IMR-90 (cell line): ENCODE measurements at regions not wholly inside any gene's neighbourhood (a gene's known extent, or its start where the extent isn't known, plus 50 kb on each side); places are given as distances from the start of the nearest gene placed in this dataset.

ENCODE experiments used
- ATAC-seq: fragments of 200-7000 bp; cut with Tn5 transposase; 2 replicates; pipeline ENCODE4 v1.9.1; 2020; ENCODE audit warnings: low read depth, mild to moderate bottlenecking, moderate library complexity
- BruUV-seq: library from RNA; stranded (reverse); fragments of 400-500 nt; replicated peaks from 2 replicates; lab custom pipeline; 2021; lab: Mats Ljungman, UMichigan
- CTCF ChIA-PET: fragments of 300-600 bp; formaldehyde crosslinking; extraction: SDS; loops from one replicate; lab custom pipeline; 2021; ENCODE audit warnings: antibody characterized with exemption; lab: Yijun Ruan, JAX
- POLR2A ChIA-PET: fragments of 300-600 bp; sonication (Branson Sonifier 250); formaldehyde crosslinking; loops from one replicate; lab custom pipeline; 2022; ENCODE audit warnings: antibody characterized with exemption; ENCODE audit not compliant: unreplicated experiment; lab: Charles Lee
- DNase-seq: peaks from one replicate; pipeline ENCODE4 v3.0.0; 2013
- H2AFZ ChIP-seq: replicated peaks from 2 replicates; pipeline ENCODE3; 2013; ENCODE audit warnings: low read length, mild to moderate bottlenecking; ENCODE audit not compliant: poor library complexity
- H2AK5ac ChIP-seq: 2 replicates; pipeline ENCODE4 v1.6.1; 2013; ENCODE audit warnings: low read depth, low read length, inconsistent platforms
- H2AK9ac ChIP-seq: replicated peaks from 2 replicates; pipeline ENCODE3; 2013; ENCODE audit warnings: mild to moderate bottlenecking, low read depth, low read length, moderate library complexity; ENCODE audit not compliant: poor library complexity
- H2BK120ac ChIP-seq: 2 replicates; pipeline ENCODE4 v1.6.1; 2013; ENCODE audit warnings: low read depth, low read length, inconsistent platforms
- H2BK15ac ChIP-seq: 3 replicates; pipeline ENCODE4 v1.6.1; 2013; ENCODE audit warnings: low read depth, low read length, inconsistent platforms
- H2BK20ac ChIP-seq: 2 replicates; pipeline ENCODE4 v1.6.1; 2013; ENCODE audit warnings: low read depth, mild to moderate bottlenecking, inconsistent platforms, low read length, moderate library complexity
- H2BK5ac ChIP-seq: 2 replicates; pipeline ENCODE4 v1.6.1; 2013; ENCODE audit warnings: mild to moderate bottlenecking, low read depth, low read length, inconsistent platforms; ENCODE audit not compliant: poor library complexity, severe bottlenecking
- H3K14ac ChIP-seq: replicated peaks from 2 replicates; pipeline ENCODE4 v1.6.1; 2013; ENCODE audit warnings: low read depth, low read length, inconsistent platforms
- H3K18ac ChIP-seq: 2 replicates; pipeline ENCODE4 v1.6.1; 2013; ENCODE audit warnings: low read depth, low read length, control low read depth
- H3K23ac ChIP-seq: 2 replicates; pipeline ENCODE4 v1.6.1; 2013; ENCODE audit warnings: low read depth, low read length, inconsistent platforms
- H3K27ac ChIP-seq: 2 replicates; pipeline ENCODE4 v1.5.1; 2013; ENCODE audit warnings: mild to moderate bottlenecking, control low read depth, low read length; ENCODE audit not compliant: insufficient read depth
- H3K27me3 ChIP-seq: 2 replicates; pipeline ENCODE4 v1.6.1; 2013; ENCODE audit warnings: low read length; ENCODE audit not compliant: control insufficient read depth, insufficient read depth
- H3K36me3 ChIP-seq: 2 replicates; pipeline ENCODE4 v1.6.1; 2013; ENCODE audit warnings: low read length, mixed read lengths; ENCODE audit not compliant: control insufficient read depth, insufficient read depth
- H3K4ac ChIP-seq: 2 replicates; pipeline ENCODE4 v1.6.1; 2013; ENCODE audit warnings: low read depth, low read length, inconsistent platforms
- H3K4me1 ChIP-seq: 2 replicates; pipeline ENCODE4 v1.6.1; 2013; ENCODE audit warnings: low read length, mixed read lengths; ENCODE audit not compliant: control insufficient read depth, insufficient read depth
- H3K4me2 ChIP-seq: 2 replicates; pipeline ENCODE4 v1.6.1; 2013; ENCODE audit warnings: low read depth, mild to moderate bottlenecking, control low read depth, low read length, moderate library complexity
- H3K4me3 ChIP-seq: 2 replicates; pipeline ENCODE4 v1.5.1; 2013; ENCODE audit warnings: low read depth, mild to moderate bottlenecking, control low read depth, low read length, moderate library complexity; ENCODE audit not compliant: insufficient read depth
- H3K56ac ChIP-seq: 2 replicates; pipeline ENCODE4 v1.6.1; 2013; ENCODE audit warnings: low read length, inconsistent platforms; ENCODE audit not compliant: insufficient read depth; ENCODE audit errors: extremely low read depth
- H3K79me1 ChIP-seq, 2 experiments: 2 replicates each; pipeline ENCODE4 v1.6.1; 2013; ENCODE audit warnings: low read length in 2 of 2, inconsistent platforms in 1 of 2, low read depth in 1 of 2
- H3K9ac ChIP-seq: 2 replicates; pipeline ENCODE4 v1.6.1; 2013; ENCODE audit warnings: low read depth, low read length, control low read depth
- H3K9me1 ChIP-seq: 2 replicates; pipeline ENCODE4 v1.6.1; 2013; ENCODE audit warnings: low read length, inconsistent platforms; ENCODE audit not compliant: insufficient read depth
- H3K9me3 ChIP-seq: 2 replicates; pipeline ENCODE4 v1.6.1; 2013; ENCODE audit warnings: low read length; ENCODE audit not compliant: control insufficient read depth, insufficient read depth
- H4K20me1 ChIP-seq: 2 replicates; pipeline ENCODE4 v1.6.1; 2013; ENCODE audit warnings: low read length, inconsistent platforms; ENCODE audit not compliant: insufficient read depth
- H4K5ac ChIP-seq: 2 replicates; pipeline ENCODE4 v1.6.1; 2013; ENCODE audit warnings: mild to moderate bottlenecking, low read depth, low read length, control low read depth
- H4K8ac ChIP-seq, 2 experiments: 2 replicates each; pipeline ENCODE4 v1.6.1; 2013; ENCODE audit warnings: low read depth in 2 of 2, low read length in 2 of 2, control low read depth in 1 of 2, inconsistent platforms in 1 of 2
- H4K91ac ChIP-seq: 2 replicates; pipeline ENCODE4 v1.6.1; 2013; ENCODE audit warnings: low read depth, low read length, inconsistent platforms; ENCODE audit not compliant: insufficient read depth
- BHLHE40 ChIP-seq: fragments of 150-350 bp; IDR thresholded peaks from 2 replicates; pipeline ENCODE4 v1.6.1; 2016; ENCODE audit warnings: mild to moderate bottlenecking, low read depth, low read length
- CEBPB ChIP-seq: IDR thresholded peaks from 2 replicates; pipeline ENCODE4 v1.6.1; 2012; ENCODE audit warnings: low read depth, low read length, improper control_type of control experiment
- CHD1 ChIP-seq: IDR thresholded peaks from 2 replicates; pipeline ENCODE4 v1.6.1; 2012; ENCODE audit warnings: low read depth, low read length, improper control_type of control experiment
- CTCF ChIP-seq: conservative IDR thresholded peaks from 2 replicates; pipeline ENCODE4 v1.5.1; 2012; ENCODE audit warnings: mild to moderate bottlenecking, low read depth, low read length, improper control_type of control experiment
- FOS ChIP-seq: fragments of 150-350 bp; IDR thresholded peaks from 2 replicates; pipeline ENCODE4 v1.6.1; 2016; ENCODE audit warnings: low read depth, low read length
- MAFK ChIP-seq: IDR thresholded peaks from 2 replicates; pipeline ENCODE4 v1.6.1; 2012; ENCODE audit warnings: low read depth, low read length, improper control_type of control experiment
- MAZ ChIP-seq: IDR thresholded peaks from 2 replicates; pipeline ENCODE4 v1.6.1; 2012; ENCODE audit warnings: low read depth, mild to moderate bottlenecking, low read length, improper control_type of control experiment, moderate library complexity, borderline replicate concordance
- MXI1 ChIP-seq: IDR thresholded peaks from 2 replicates; pipeline ENCODE4 v1.6.1; 2012; ENCODE audit warnings: low read depth, mild to moderate bottlenecking, low read length, moderate library complexity, borderline replicate concordance
- NFE2L2 ChIP-seq: fragments of 150-350 bp; IDR thresholded peaks from 2 replicates; pipeline ENCODE4 v1.6.1; 2016; ENCODE audit warnings: low read depth, mild to moderate bottlenecking, low read length
- POLR2A ChIP-seq: IDR thresholded peaks from 2 replicates; pipeline ENCODE4 v1.6.1; 2012; ENCODE audit warnings: mild to moderate bottlenecking, low read depth, low read length
- RAD21 ChIP-seq: IDR thresholded peaks from 2 replicates; pipeline ENCODE4 v1.6.1; 2012; ENCODE audit warnings: low read length, improper control_type of control experiment
- RCOR1 ChIP-seq: IDR thresholded peaks from 2 replicates; pipeline ENCODE4 v1.6.1; 2012; ENCODE audit warnings: mild to moderate bottlenecking, low read length, improper control_type of control experiment; ENCODE audit not compliant: insufficient replicate concordance
- RFX5 ChIP-seq: IDR thresholded peaks from 2 replicates; pipeline ENCODE4 v1.8.0; 2012; ENCODE audit warnings: low read depth, mild to moderate bottlenecking, low read length, moderate library complexity
- SMC3 ChIP-seq: fragments of 150-350 bp; IDR thresholded peaks from 2 replicates; pipeline ENCODE4 v1.6.1; 2016; ENCODE audit warnings: low read depth, mild to moderate bottlenecking, antibody characterized with exemption, low read length, moderate library complexity
- WGBS, 2 experiments: methylation state at CpG; one replicate each; pipeline versions ENCODE4 v1.1.5 to v1.1.7; 2013; ENCODE audit warnings: missing lambda C conversion rate in 2 of 2; ENCODE audit not compliant: insufficient read length in 1 of 2; ENCODE audit errors: extremely low coverage in 2 of 2; 5-methylcytosine and 5-hydroxymethylcytosine counted together
- dilution Hi-C: fragments of 300-500 bp; cut with HindIII; formaldehyde crosslinking; loops from one replicate; pipeline ENCODE4 v1.14.3; 2018; ENCODE audit warnings: low sequenced_read_pairs; ENCODE audit not compliant: unreplicated experiment
- in situ Hi-C: fragments of 300-500 bp; cut with MboI; formaldehyde crosslinking; loops from 3 replicates; pipeline ENCODE4 v1.14.3; 2019; ENCODE audit warnings: low sequenced_read_pairs, inconsistent platforms, mixed read lengths
- intact Hi-C: fragments of 100-400 bp; cut with micrococcal nuclease; formaldehyde crosslinking; loops from 2 replicates; pipeline ENCODE4 v1.10.0; 2022
- TF ChIP-seq, protein P1 (sequence below): fragments of 150-350 bp; IDR thresholded peaks from 2 replicates; pipeline ENCODE4 v1.6.1; 2016; ENCODE audit warnings: low read depth, mild to moderate bottlenecking, low read length, moderate library complexity, borderline replicate concordance
- TF ChIP-seq, protein P2 (sequence below): fragments of 150-350 bp; IDR thresholded peaks from 2 replicates; pipeline ENCODE4 v1.6.1; 2017; ENCODE audit warnings: mild to moderate bottlenecking, antibody characterized with exemption, low read length, low read depth

- TF ChIP-seq, protein P1, sequence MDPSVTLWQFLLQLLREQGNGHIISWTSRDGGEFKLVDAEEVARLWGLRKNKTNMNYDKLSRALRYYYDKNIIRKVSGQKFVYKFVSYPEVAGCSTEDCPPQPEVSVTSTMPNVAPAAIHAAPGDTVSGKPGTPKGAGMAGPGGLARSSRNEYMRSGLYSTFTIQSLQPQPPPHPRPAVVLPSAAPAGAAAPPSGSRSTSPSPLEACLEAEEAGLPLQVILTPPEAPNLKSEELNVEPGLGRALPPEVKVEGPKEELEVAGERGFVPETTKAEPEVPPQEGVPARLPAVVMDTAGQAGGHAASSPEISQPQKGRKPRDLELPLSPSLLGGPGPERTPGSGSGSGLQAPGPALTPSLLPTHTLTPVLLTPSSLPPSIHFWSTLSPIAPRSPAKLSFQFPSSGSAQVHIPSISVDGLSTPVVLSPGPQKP, result no peak
- no peak for TF ChIP-seq MXI1
- no peak for TF ChIP-seq NFE2L2
- TF ChIP-seq BHLHE40, result no peak
- TF ChIP-seq SMC3, result no peak
- no peak for TF ChIP-seq CHD1
- TF ChIP-seq MAFK, result no peak
- TF ChIP-seq CEBPB, result no peak
- no peak for TF ChIP-seq RAD21
- no peak for TF ChIP-seq FOS
- no peak for TF ChIP-seq RFX5
- TF ChIP-seq MAZ, result no peak
- TF ChIP-seq RCOR1, result no peak
- no peak for TF ChIP-seq CTCF
- no peak for TF ChIP-seq POLR2A
- TF ChIP-seq, protein P2, sequence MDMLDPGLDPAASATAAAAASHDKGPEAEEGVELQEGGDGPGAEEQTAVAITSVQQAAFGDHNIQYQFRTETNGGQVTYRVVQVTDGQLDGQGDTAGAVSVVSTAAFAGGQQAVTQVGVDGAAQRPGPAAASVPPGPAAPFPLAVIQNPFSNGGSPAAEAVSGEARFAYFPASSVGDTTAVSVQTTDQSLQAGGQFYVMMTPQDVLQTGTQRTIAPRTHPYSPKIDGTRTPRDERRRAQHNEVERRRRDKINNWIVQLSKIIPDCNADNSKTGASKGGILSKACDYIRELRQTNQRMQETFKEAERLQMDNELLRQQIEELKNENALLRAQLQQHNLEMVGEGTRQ, result no peak
- Histone ChIP-seq H3K9me1 (peaks cover 8% of the 10 kb centered on the region), H3K36me3 (peaks cover 5% of the 10 kb centered on the region), H3K4me2 (no peak overlapping the region), H4K5ac (no peak overlapping the region), H4K8ac (no peak overlapping the region), H3K4me3 (no peak overlapping the region), H3K23ac (no peak overlapping the region), H3K14ac (0 out of 2 replicates have a peak overlapping the region, but pooled peaks have one; percentile 35), H2BK5ac (no peak overlapping the region), H3K56ac (no peak overlapping the region), H2BK15ac (no peak overlapping the region), H4K91ac (no peak overlapping the region), H3K9ac (no peak overlapping the region), H3K18ac (no peak overlapping the region), H3K27ac (no peak overlapping the region), H2AK9ac (no peak overlapping the region), H3K9me3 (no peaks in the 10 kb centered on the region), H4K20me1 (0 out of 2 replicates have a peak, but pooled peaks cover 5% of the 10 kb centered on the region), H3K4ac (no peak overlapping the region), H2AFZ (no peak overlapping the region), H3K27me3 (no peaks in the 10 kb centered on the region), H2BK120ac (no peak overlapping the region), H2AK5ac (no peak overlapping the region), H3K4me1 (peaks cover 2% of the 10 kb centered on the region; the same call in 1 of the 2 replicates), H2BK20ac (no peak overlapping the region), H3K79me1 (peaks cover 31 to 61% of the 10 kb centered on the region in 2 experiments)
- dilution Hi-C loops (no loop called here), in situ Hi-C loops (no loop called here), intact Hi-C loops (no loop called here)
- ChIA-PET CTCF (interaction anchor here (0.9 kb wide), 1 partner anchor 63 kb away, joined by 3 read pairs; no protein-coding TSS in a partner anchor), POLR2A (no interaction called here)
- no peak for DNase-seq
- no TSS peak for BruUV-seq
- ATAC-seq, result no peak
- WGBS, 2 experiments, result 89% methylated on average over 3 of the region's 5 CpGs; no CpG with 5 or more reads in 1 of the 2 experiments
Measured at GRCh38 chr4:71247706-71248105, 91.1 kb upstream of the SLC4A4 start.
